ENCODE measurements at regions not wholly inside any gene's neighbourhood (a gene's known extent, or its start where the extent isn't known, plus 50 kb on each side); places are given as distances from the start of the nearest gene placed in this dataset.

GRCh38 chr3:31247850-31248562, 284.7 kb upstream of the STT3B start:
- Histone ChIP-seq H3K9me3 (ENCODE audit: control insufficient read depth, low read depth, low read length) (no peaks in the 10 kb centered on the region), H2BK120ac (ENCODE audit: low read depth, low read length, poor library complexity, severe bottlenecking) (no peak overlapping the region), H4K8ac (replicated peaks; ENCODE audit: insufficient read length, low read depth, low read length) (no peak overlapping the region), H4K5ac (ENCODE audit: insufficient read length, low read depth, low read length) (no peak overlapping the region), H2BK12ac (ENCODE audit: insufficient read length, low read depth, low read length) (no peak overlapping the region), H4K91ac (ENCODE audit: insufficient read length, low read depth, low read length) (no peak overlapping the region), H3K79me2 (ENCODE audit: insufficient read depth, low read length) (no peaks in the 10 kb centered on the region), H2BK5ac (ENCODE audit: insufficient read length, low read length) (no peak overlapping the region), H3K18ac (ENCODE audit: insufficient read length, low read depth, low read length) (no peak overlapping the region), H3K27ac (ENCODE audit: insufficient read length, low read depth, low read length) (no peak overlapping the region), H2BK20ac (ENCODE audit: low read depth, low read length, poor library complexity, severe bottlenecking) (no peak overlapping the region), H3K23me2 (ENCODE audit: insufficient read length, low read depth, low read length, poor library complexity, severe bottlenecking) (no peaks in the 10 kb centered on the region), H3K4me2 (ENCODE audit: insufficient read depth, insufficient read length, low read length) (no peak overlapping the region), H3K14ac (ENCODE audit: insufficient read depth, low read length) (no peak overlapping the region), H3K4ac (ENCODE audit: low read depth, low read length) (no peak overlapping the region), H3K23ac (ENCODE audit: insufficient read length, low read depth, low read length) (no peak overlapping the region), H2BK15ac (ENCODE audit: low read depth, low read length) (no peak overlapping the region), H2AFZ (ENCODE audit: low read length) (no peak overlapping the region), H3K27me3 (ENCODE audit: insufficient read depth, low read length) (no peaks in the 10 kb centered on the region), H3K56ac (ENCODE audit: insufficient read length, low read depth, low read length) (no peak overlapping the region), H3K9ac (ENCODE audit: extremely low read depth, insufficient read length, low read length) (no peak overlapping the region), H2AK5ac (ENCODE audit: insufficient read length, low read length) (no peak overlapping the region), H3K4me1 (ENCODE audit: insufficient read depth, low read length) (peaks cover 3% of the 10 kb centered on the region; the same call in 1 of the 2 replicates), H3K79me1 (ENCODE audit: insufficient read depth, low read depth, low read length, poor library complexity, severe bottlenecking) (no peaks in the 10 kb centered on the region), H4K20me1 (ENCODE audit: control insufficient read depth, insufficient read depth, insufficient read length) (no peaks in the 10 kb centered on the region), H3T11ph (ENCODE audit: low read length) (no peak overlapping the region)
- no peaks in the 10 kb centered on the region for H3K9me3 Mint-ChIP-seq
- no peak overlapping the region for H3K4me3 Mint-ChIP-seq
- H3K27ac Mint-ChIP-seq = no peak overlapping the region
- peaks cover 10 to 11% of the 10 kb centered on the region in 2 experiments for H3K4me1 Mint-ChIP-seq
- no CpG with 5 or more reads among the region's 5 CpGs for WGBS (ENCODE audit: extremely low coverage, insufficient read length, low lambda C conversion rate)
- H3K36me3 Mint-ChIP-seq (ENCODE audit: insufficient read depth in 1 of 3, low read depth in 3 of 3) = no peaks in the 10 kb centered on the region
- H3K27me3 Mint-ChIP-seq (ENCODE audit: low read depth) = no peaks in the 10 kb centered on the region
- no peak for DNase-seq
- TF ChIP-seq, protein P1, sequence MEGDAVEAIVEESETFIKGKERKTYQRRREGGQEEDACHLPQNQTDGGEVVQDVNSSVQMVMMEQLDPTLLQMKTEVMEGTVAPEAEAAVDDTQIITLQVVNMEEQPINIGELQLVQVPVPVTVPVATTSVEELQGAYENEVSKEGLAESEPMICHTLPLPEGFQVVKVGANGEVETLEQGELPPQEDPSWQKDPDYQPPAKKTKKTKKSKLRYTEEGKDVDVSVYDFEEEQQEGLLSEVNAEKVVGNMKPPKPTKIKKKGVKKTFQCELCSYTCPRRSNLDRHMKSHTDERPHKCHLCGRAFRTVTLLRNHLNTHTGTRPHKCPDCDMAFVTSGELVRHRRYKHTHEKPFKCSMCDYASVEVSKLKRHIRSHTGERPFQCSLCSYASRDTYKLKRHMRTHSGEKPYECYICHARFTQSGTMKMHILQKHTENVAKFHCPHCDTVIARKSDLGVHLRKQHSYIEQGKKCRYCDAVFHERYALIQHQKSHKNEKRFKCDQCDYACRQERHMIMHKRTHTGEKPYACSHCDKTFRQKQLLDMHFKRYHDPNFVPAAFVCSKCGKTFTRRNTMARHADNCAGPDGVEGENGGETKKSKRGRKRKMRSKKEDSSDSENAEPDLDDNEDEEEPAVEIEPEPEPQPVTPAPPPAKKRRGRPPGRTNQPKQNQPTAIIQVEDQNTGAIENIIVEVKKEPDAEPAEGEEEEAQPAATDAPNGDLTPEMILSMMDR (conservative IDR thresholded peaks at IDR 0.05) = no peak
